Astrocyte of the spinal cord (primary cell): ENCODE measurements at regions not wholly inside any gene's neighbourhood (a gene's known extent, or its start where the extent isn't known, plus 50 kb on each side); places are given as distances from the start of the nearest gene placed in this dataset.

Experiments used
- DNase-seq: peaks from one replicate; pipeline ENCODE4 v3.0.0; 2011; ENCODE audit warnings: low read depth, low spot score
- H3K4me3 ChIP-seq: 2 replicates; pipeline ENCODE4 v1.5.1; 2011; ENCODE audit warnings: low read depth, mild to moderate bottlenecking, low read length, moderate library complexity
- in situ Hi-C: cut with HindIII; loops from 2 replicates; pipeline ENCODE4 v1.10.0; 2017; ENCODE audit warnings: low sequenced_read_pairs
- TF ChIP-seq, protein P1 (sequence below): IDR thresholded peaks from 2 replicates; pipeline ENCODE4 v1.5.1; 2012; ENCODE audit warnings: low read depth, mild to moderate bottlenecking, low read length, inconsistent platforms

DNA sequence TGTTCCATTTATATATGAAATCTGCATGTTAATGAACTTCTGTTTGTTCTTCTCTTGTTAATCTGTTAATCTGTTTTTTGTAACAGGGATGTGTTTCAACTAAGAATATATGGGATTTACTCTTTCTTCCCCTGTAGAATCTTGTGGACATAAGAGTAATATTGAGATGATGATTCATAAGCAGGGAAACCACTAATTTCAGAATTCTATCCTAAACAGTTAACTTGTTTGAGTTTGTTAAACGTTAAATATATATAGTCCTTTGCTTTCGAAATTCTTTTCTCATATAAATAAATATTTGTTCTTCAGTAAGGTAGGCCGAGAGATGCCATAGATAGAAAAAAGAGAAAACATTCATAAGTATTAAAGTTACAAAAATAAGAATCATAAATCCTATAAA lies 1052.2 kb upstream of the SPRY2 start:
- in situ Hi-C loops = no loop called here
- no peak overlapping the region for H3K4me3 ChIP-seq
- DNase-seq = no peak
- TF ChIP-seq, protein P1, sequence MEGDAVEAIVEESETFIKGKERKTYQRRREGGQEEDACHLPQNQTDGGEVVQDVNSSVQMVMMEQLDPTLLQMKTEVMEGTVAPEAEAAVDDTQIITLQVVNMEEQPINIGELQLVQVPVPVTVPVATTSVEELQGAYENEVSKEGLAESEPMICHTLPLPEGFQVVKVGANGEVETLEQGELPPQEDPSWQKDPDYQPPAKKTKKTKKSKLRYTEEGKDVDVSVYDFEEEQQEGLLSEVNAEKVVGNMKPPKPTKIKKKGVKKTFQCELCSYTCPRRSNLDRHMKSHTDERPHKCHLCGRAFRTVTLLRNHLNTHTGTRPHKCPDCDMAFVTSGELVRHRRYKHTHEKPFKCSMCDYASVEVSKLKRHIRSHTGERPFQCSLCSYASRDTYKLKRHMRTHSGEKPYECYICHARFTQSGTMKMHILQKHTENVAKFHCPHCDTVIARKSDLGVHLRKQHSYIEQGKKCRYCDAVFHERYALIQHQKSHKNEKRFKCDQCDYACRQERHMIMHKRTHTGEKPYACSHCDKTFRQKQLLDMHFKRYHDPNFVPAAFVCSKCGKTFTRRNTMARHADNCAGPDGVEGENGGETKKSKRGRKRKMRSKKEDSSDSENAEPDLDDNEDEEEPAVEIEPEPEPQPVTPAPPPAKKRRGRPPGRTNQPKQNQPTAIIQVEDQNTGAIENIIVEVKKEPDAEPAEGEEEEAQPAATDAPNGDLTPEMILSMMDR = no peak

DNA sequence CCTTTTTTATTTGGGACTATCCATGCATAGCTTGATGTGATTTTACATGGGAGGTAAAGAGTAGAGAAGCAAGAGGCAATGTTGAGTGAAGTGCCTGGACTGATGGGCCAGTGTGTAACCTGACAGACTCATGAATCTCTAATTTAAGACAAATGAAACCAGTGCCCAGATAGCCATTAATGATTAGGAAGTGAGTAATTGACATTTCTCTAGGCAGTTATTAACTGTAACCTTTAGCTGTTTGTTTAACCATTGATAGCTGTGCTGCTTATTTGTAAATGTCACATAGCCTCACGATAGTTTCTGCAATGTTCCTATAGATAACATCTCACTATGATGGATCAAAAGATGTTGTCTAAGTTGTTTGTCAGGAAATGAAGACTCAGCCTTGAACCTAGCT lies 1047.5 kb upstream of the SPRY2 start:
- DNase-seq = no peak
- no peak overlapping the region for H3K4me3 ChIP-seq
- in situ Hi-C loops = no loop called here
- TF ChIP-seq, protein P1 = no peak

DNA sequence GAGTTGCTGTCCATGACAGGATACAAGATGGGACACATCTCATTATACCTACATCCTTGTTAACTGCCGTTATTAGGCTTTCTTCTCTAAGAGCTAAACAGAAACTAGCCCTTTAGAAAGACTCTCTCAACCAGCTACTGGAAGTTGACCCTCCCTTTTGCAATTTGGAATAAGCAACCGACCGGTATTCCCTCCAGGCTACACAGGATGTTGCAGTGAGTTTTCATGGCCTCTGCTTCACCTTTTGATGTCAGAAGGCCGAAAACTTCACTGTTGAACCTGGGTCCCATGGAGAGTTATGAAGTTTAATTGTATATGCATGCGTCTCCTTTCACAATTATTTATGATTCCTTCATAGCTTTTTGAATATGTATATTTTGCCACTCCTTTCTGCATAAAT lies 1042.5 kb upstream of the SPRY2 start:
- in situ Hi-C loops = no loop called here
- DNase-seq = no peak
- TF ChIP-seq, protein P1 = no peak
- H3K4me3 ChIP-seq = no peak overlapping the region

DNA sequence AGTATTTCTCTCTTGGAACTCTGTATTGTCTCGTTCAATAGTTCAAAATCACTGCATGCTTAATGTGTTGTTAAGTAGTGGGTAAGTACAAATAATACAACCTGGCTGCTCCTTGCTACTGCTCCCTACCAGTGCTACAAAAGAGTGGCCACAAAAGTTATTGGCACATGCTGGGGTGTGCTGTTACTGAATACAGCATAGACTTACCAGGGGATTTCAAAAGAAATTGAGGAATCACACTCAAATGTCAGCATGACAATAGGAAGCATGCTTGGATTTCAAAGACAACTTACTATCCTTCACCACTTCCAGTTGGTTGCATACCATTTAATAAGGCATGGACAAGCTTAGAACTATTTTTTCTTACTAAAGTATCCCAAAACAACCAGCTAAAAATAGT lies 1041.3 kb upstream of the SPRY2 start:
- no peak for DNase-seq
- in situ Hi-C loops = no loop called here
- TF ChIP-seq, protein P1 = no peak

DNA sequence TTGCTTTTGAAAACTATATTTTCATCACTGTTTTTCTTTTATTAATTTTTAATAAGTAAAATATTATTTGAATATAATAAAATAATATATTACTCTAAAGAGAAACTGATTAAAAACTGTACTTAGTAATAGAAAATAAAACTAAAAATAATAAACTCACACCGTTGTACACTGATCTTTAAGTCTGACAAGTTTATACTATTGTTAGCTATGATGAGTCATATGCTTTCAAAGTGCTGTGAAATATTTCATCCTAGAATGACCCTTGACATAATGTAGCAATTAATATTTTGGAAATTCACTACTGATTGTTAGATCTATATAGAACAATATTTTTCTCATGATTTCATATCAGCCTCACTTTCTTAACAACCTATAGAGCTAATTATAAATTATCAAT lies 1040.6 kb upstream of the SPRY2 start:
- H3K4me3 ChIP-seq = no peak overlapping the region
- in situ Hi-C loops = no loop called here
- TF ChIP-seq, protein P1 = no peak
- DNase-seq = no peak

More for the DNA sequence above, 1041.3 kb upstream of the SPRY2 start:
- H3K4me3 ChIP-seq = no peak overlapping the region

DNA sequence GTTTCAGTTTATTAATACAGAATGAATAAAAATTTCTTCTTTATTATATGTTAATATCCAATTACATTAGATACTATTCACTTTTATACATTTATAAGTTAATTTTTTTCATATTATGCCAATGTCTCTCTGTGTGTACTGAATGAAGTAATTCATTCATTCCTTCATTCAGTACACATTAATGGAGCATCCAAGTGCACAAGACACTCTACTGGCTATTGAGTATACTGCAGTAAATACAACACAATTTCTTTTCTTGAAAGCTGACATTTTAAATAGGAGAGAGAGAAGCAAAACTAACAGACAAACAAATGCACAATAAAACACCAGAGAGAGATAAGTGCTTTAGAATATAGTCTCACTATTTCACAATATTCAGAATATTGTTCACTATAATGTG lies 1038.3 kb upstream of the SPRY2 start:
- TF ChIP-seq, protein P1 = no peak
- H3K4me3 ChIP-seq = no peak overlapping the region
- in situ Hi-C loops = no loop called here
- no peak for DNase-seq

DNA sequence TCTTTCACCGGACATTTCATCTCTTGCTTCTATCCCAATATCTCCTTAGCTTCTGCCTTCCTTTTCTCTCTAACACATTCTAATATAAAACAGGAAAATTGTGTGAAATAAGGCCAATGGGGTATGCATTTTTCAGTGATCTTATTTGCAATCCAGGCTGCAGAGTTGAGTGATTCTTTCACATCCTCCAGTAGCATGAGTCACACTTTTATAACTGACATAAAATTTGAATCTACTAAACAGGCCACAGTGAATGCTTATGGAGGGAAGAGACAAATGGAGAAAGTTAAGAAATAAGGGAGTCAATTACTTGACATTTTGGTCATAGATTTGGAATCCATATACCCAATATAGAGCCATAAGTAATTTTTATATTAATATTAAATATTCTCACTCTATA lies 1037.0 kb upstream of the SPRY2 start:
- in situ Hi-C loops = no loop called here
- H3K4me3 ChIP-seq = no peak overlapping the region
- TF ChIP-seq, protein P1 = no peak
- no peak for DNase-seq
